SK-N-SH (cell line): ENCODE measurements at regions not wholly inside any gene's neighbourhood (a gene's known extent, or its start where the extent isn't known, plus 50 kb on each side); places are given as distances from the start of the nearest gene placed in this dataset.
"Not testable (repeated sequence)": the region's sequence is repeated elsewhere in the genome, so short reads cannot be mapped to it uniquely, and the experiment has no call there.

ENCODE experiments used
- CTCF ChIA-PET: fragments of 300-600, 350-600 bp; formaldehyde crosslinking; extraction: SDS; loops from one replicate; lab custom pipeline; 2021; lab: Yijun Ruan, JAX
- POLR2A ChIA-PET: fragments of 350-600 bp; sonication (Branson Sonifier 250); formaldehyde crosslinking; extraction: SDS; loops from one replicate; lab custom pipeline; 2020; ENCODE audit warnings: antibody characterized with exemption, inconsistent platforms; lab: Yijun Ruan, JAX
- DNase-seq: peaks from one replicate; pipeline ENCODE4 v3.0.0; 2012
- H2AFZ ChIP-seq: fragments of 200-600 bp; sonication (generic); 2 replicates; pipeline ENCODE4 v1.8.1; 2016; ENCODE audit warnings: antibody characterized with exemption, mild to moderate bottlenecking, low read depth
- H3F3A ChIP-seq: fragments of 200-600 bp; sonication (generic); replicated peaks from 2 replicates; pipeline ENCODE3; 2016; ENCODE audit warnings: antibody characterized with exemption, mild to moderate bottlenecking; ENCODE audit not compliant: insufficient read depth
- H3K27ac ChIP-seq, 2 experiments: fragments of 200-500 bp in 1 of 2; fragments of 200-600 bp in 1 of 2; sonication (Bioruptor generic) in 1 of 2; sonication (generic), shearing (Covaris generic) in 1 of 2; 2 replicates each; pipeline versions ENCODE4 v1.5.1 to v1.6.1; 2014 to 2016; ENCODE audit warnings: low read depth in 2 of 2, inconsistent platforms in 1 of 2, low read length in 1 of 2, mild to moderate bottlenecking in 1 of 2, mixed read lengths in 1 of 2
- H3K27me3 ChIP-seq: fragments of 200-600 bp; sonication (generic), shearing (Covaris generic); 2 replicates; pipeline ENCODE4 v1.6.1; 2016; ENCODE audit warnings: mixed run types; ENCODE audit not compliant: insufficient read depth
- H3K36me3 ChIP-seq, 2 experiments: fragments of 200-500 bp in 1 of 2; fragments of 200-600 bp in 1 of 2; sonication (Bioruptor generic) in 1 of 2; sonication (generic) in 1 of 2; replicated peaks in 1 of 2; 2 replicates each; pipeline versions ENCODE3 to v1.5.1; 2014 to 2016; ENCODE audit warnings: low read length in 1 of 2, mild to moderate bottlenecking in 1 of 2; ENCODE audit not compliant: insufficient read depth in 2 of 2, control insufficient read depth in 1 of 2
- H3K4me1 ChIP-seq, 2 experiments: fragments of 200-500 bp in 1 of 2; fragments of 200-600 bp in 1 of 2; sonication (Bioruptor generic) in 1 of 2; sonication (generic), shearing (Covaris generic) in 1 of 2; 2 replicates each; pipeline versions ENCODE4 v1.5.1 to v1.6.1; 2014 to 2016; ENCODE audit warnings: low read depth in 1 of 2, low read length in 1 of 2, mixed run types in 1 of 2; ENCODE audit not compliant: insufficient read depth in 2 of 2, control insufficient read depth in 1 of 2
- H3K4me2 ChIP-seq: fragments of 200-600 bp; sonication (generic), shearing (Covaris generic); 2 replicates; pipeline ENCODE4 v1.6.1; 2017; ENCODE audit warnings: mixed run types
- H3K4me3 ChIP-seq, 2 experiments: fragments of 200-500 bp in 1 of 2; fragments of 200-600 bp in 1 of 2; sonication (Bioruptor generic) in 1 of 2; sonication (generic), shearing (Covaris generic) in 1 of 2; 2 replicates each; pipeline versions ENCODE4 v1.5.1 to v1.8.1; 2014 to 2016; ENCODE audit warnings: low read depth in 2 of 2, inconsistent platforms in 1 of 2, low read length in 1 of 2, mild to moderate bottlenecking in 1 of 2, mixed read lengths in 1 of 2, moderate library complexity in 1 of 2
- H3K79me2 ChIP-seq: fragments of 200-600 bp; sonication (generic); 2 replicates; pipeline ENCODE4 v1.8.1; 2017; ENCODE audit warnings: mild to moderate bottlenecking; ENCODE audit not compliant: insufficient read depth
- H3K9ac ChIP-seq: fragments of 200-600 bp; sonication (generic); 2 replicates; pipeline ENCODE4 v1.6.1; 2017; ENCODE audit warnings: mixed run types
- H3K9me2 ChIP-seq: fragments of 200-600 bp; sonication (generic); 2 replicates; pipeline ENCODE4 v1.6.1; 2017; ENCODE audit warnings: mixed run types
- H3K9me3 ChIP-seq: fragments of 200-600 bp; sonication (generic); 2 replicates; pipeline ENCODE4 v1.6.1; 2017; ENCODE audit warnings: mixed run types, mild to moderate bottlenecking, moderate library complexity
- H4K20me1 ChIP-seq: fragments of 200-600 bp; sonication (generic); 2 replicates; pipeline ENCODE4 v1.6.1; 2017; ENCODE audit warnings: mild to moderate bottlenecking, mixed run types; ENCODE audit not compliant: insufficient read depth
- FOSL2 ChIP-seq: IDR thresholded peaks from 2 replicates; pipeline ENCODE4 v1.4.0; 2012; ENCODE audit warnings: low read depth, mild to moderate bottlenecking, moderate library complexity, borderline replicate concordance
- JUND ChIP-seq: IDR thresholded peaks from 2 replicates; pipeline ENCODE4 v1.4.0; 2012
- RAD21 ChIP-seq: IDR thresholded peaks from 2 replicates; pipeline ENCODE4 v1.6.1; 2012; ENCODE audit warnings: mild to moderate bottlenecking, low read length
- RCOR1 ChIP-seq: fragments of 150-350 bp; IDR thresholded peaks from 2 replicates; pipeline ENCODE4 v1.6.1; 2017; ENCODE audit warnings: antibody characterized with exemption, low read length
- RFX5 ChIP-seq: IDR thresholded peaks from 2 replicates; pipeline ENCODE4 v1.6.1; 2012; ENCODE audit warnings: mild to moderate bottlenecking, improper control_type of control experiment, low read length
- WGBS: methylation state at CpG from one replicate; pipeline ENCODE4 v1.1.6; 2017; ENCODE audit warnings: low lambda C conversion rate; 5-methylcytosine and 5-hydroxymethylcytosine counted together
- TF ChIP-seq, protein P1 (sequence below): IDR thresholded peaks from 2 replicates; pipeline ENCODE4 v1.4.0; 2012; ENCODE audit warnings: low read depth, borderline replicate concordance
- TF ChIP-seq, protein P2 (sequence below): fragments of 200-600 bp; sonication (generic); IDR thresholded peaks from 2 replicates; pipeline ENCODE4 v1.6.1; 2017; ENCODE audit warnings: antibody characterized with exemption, mild to moderate bottlenecking, moderate library complexity
- TF ChIP-seq, protein P3 (sequence below): fragments of 150-350 bp; IDR thresholded peaks from 2 replicates; pipeline ENCODE4 v1.6.1; 2017; ENCODE audit warnings: antibody characterized with exemption, low read length, low read depth, borderline replicate concordance
- TF ChIP-seq, protein P4 (sequence below): IDR thresholded peaks from 2 replicates; pipeline ENCODE4 v1.4.0; 2012; ENCODE audit warnings: low read depth

DNA sequence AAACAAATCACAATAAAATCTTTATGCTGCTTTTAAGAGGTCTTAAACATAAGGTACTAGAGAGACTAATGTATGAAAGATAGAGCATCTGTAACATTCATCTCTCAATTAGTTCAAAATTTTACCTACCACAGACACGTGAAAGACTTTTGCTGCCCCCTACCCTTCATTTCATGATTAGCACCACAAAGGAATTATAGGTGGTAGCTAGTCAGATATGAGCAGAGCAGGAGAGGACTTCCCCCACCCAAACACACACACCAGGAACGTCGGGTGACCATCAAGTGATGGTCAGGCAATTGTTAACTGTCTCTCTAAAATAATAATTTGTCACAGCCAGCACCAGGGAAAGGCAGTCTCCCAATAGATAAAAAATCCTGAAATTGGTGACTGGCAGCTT lies 1531.7 kb upstream of the SPRY2 start:
- TF ChIP-seq RAD21 (peak; percentile 67), RFX5 (no peak)
- ChIA-PET POLR2A (no interaction called here), CTCF (interaction anchor here (0.6 to 1.2 kb wide), 10 partner anchors 9 to 705 kb away, joined by 3 to 19 read pairs (median 4); no protein-coding TSS in a partner anchor)
- Histone ChIP-seq H3K9ac (no peak overlapping the region), H3K4me2 (no peak overlapping the region), H4K20me1 (no peaks in the 10 kb centered on the region), H3K27me3 (no peaks in the 10 kb centered on the region), H3K27ac (no peak overlapping the region), H3K36me3 (no peaks in the 10 kb centered on the region), H3K9me2 (no peaks in the 10 kb centered on the region), H3K79me2 (no peaks in the 10 kb centered on the region), H3K9me3 (no peaks in the 10 kb centered on the region; the same call in 1 of the 2 replicates), H3K4me3 (peak overlapping the region in 1 of 2 experiments; percentile 43; a peak in 1 of 4 replicates), H3K4me1 (no peaks in the 10 kb centered on the region), H2AFZ (no peak overlapping the region), H3F3A (no peaks in the 10 kb centered on the region)
- DNase-seq = peak; percentile 8
- WGBS = 2% methylated on average over 3 of the region's 3 CpGs

DNA sequence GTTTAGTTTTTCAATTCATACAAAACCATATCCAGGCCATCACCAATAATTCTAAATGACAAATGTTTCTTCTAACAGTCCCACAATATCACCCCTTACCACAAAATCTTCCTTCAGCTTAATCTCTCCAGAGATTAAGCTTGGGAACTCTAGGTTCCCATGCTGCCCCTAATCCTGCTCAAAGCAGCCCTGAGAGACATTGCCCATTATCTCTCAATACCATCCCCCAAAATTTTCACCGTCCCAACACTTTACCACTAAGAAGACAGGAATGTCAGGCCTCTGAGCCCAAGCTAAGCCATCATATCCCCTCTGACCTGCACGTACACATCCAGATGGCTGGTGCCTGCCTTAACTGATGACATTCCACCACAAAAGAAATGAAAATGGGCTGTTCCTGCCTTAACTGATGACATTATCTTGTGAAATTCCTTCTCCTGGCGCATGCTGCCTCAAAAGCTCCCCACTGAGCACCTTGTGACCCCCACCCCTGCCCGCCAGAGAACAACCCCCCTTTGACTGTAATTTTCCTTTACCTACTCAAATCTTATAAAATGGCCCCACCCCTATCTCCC lies 1530.9 kb upstream of the SPRY2 start:
- 11% methylated on average over 4 of the region's 4 CpGs for WGBS
- H3K9me3 ChIP-seq, DNase-seq, H2AFZ ChIP-seq, H3K9ac ChIP-seq, H3F3A ChIP-seq, H3K4me1 ChIP-seq, H3K9me2 ChIP-seq, POLR2A ChIA-PET, H4K20me1 ChIP-seq, H3K79me2 ChIP-seq, H3K27ac ChIP-seq, H3K4me2 ChIP-seq, H3K36me3 ChIP-seq, H3K27me3 ChIP-seq, H3K4me3 ChIP-seq: not testable (repeated sequence)
- CTCF ChIA-PET = interaction anchor here (0.6 to 1.2 kb wide), 2 partner anchors 232 to 279 kb away, joined by 3 to 19 read pairs; no protein-coding TSS in a partner anchor

DNA sequence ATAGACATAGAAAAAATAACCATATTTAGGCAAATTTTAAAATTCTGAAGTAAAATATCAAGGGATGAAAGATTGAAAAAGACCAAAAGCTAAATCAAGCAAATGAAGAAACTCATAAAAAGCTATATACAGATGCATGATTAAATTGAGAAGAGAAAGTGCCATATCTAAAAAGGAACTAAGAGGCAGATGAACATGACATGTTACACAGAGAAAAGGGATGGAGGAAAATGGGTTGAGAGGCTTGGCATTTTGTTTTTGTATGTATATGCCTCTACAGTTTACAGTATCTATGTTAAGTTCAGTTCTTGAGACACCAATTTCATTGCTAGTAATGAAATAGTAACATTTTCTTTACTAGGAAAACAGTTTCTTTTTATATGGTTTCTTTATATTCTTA lies 1507.4 kb upstream of the SPRY2 start:
- CTCF ChIA-PET = interaction anchor here (1.0 to 1.5 kb wide), 2 partner anchors 10 to 66 kb away, joined by 3 read pairs; no protein-coding TSS in a partner anchor
- TF ChIP-seq FOSL2 (no peak), RCOR1 (no peak), JUND (no peak)
- TF ChIP-seq, protein P1, sequence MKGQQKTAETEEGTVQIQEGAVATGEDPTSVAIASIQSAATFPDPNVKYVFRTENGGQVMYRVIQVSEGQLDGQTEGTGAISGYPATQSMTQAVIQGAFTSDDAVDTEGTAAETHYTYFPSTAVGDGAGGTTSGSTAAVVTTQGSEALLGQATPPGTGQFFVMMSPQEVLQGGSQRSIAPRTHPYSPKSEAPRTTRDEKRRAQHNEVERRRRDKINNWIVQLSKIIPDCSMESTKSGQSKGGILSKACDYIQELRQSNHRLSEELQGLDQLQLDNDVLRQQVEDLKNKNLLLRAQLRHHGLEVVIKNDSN = no peak
- TF ChIP-seq, protein P2, sequence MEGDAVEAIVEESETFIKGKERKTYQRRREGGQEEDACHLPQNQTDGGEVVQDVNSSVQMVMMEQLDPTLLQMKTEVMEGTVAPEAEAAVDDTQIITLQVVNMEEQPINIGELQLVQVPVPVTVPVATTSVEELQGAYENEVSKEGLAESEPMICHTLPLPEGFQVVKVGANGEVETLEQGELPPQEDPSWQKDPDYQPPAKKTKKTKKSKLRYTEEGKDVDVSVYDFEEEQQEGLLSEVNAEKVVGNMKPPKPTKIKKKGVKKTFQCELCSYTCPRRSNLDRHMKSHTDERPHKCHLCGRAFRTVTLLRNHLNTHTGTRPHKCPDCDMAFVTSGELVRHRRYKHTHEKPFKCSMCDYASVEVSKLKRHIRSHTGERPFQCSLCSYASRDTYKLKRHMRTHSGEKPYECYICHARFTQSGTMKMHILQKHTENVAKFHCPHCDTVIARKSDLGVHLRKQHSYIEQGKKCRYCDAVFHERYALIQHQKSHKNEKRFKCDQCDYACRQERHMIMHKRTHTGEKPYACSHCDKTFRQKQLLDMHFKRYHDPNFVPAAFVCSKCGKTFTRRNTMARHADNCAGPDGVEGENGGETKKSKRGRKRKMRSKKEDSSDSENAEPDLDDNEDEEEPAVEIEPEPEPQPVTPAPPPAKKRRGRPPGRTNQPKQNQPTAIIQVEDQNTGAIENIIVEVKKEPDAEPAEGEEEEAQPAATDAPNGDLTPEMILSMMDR = no peak
- TF ChIP-seq, protein P3, sequence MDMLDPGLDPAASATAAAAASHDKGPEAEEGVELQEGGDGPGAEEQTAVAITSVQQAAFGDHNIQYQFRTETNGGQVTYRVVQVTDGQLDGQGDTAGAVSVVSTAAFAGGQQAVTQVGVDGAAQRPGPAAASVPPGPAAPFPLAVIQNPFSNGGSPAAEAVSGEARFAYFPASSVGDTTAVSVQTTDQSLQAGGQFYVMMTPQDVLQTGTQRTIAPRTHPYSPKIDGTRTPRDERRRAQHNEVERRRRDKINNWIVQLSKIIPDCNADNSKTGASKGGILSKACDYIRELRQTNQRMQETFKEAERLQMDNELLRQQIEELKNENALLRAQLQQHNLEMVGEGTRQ = no peak
- TF ChIP-seq, protein P4, sequence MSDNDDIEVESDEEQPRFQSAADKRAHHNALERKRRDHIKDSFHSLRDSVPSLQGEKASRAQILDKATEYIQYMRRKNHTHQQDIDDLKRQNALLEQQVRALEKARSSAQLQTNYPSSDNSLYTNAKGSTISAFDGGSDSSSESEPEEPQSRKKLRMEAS = no peak
- H2AFZ ChIP-seq = no peak overlapping the region

More for the DNA sequence above, 1507.4 kb upstream of the SPRY2 start:
- H3K36me3 ChIP-seq = no peaks in the 10 kb centered on the region
- no peak overlapping the region for H3K4me2 ChIP-seq
- POLR2A ChIA-PET = no interaction called here
- no peak overlapping the region for H3K9ac ChIP-seq
- H3K9me3 ChIP-seq = no peaks in the 10 kb centered on the region
- H3K27me3 ChIP-seq = no peaks in the 10 kb centered on the region
- H3K27ac ChIP-seq = no peak overlapping the region
- H3K9me2 ChIP-seq = no peaks in the 10 kb centered on the region
- H3K79me2 ChIP-seq = no peaks in the 10 kb centered on the region
- DNase-seq = no peak
- no peak overlapping the region for H3K4me3 ChIP-seq
- no peaks in the 10 kb centered on the region for H3K4me1 ChIP-seq
- H3F3A ChIP-seq = no peaks in the 10 kb centered on the region
- H4K20me1 ChIP-seq = no peaks in the 10 kb centered on the region
